Testis (tissue), 2 donors: ENCODE measurements at regions not wholly inside any gene's neighbourhood (a gene's known extent, or its start where the extent isn't known, plus 50 kb on each side); places are given as distances from the start of the nearest gene placed in this dataset.

Experiments used
- DNase-seq: peaks from one replicate; pipeline ENCODE4 v3.0.0-alpha.2; 2019
- H3K27ac ChIP-seq, 2 donors: fragments of 200-600 bp; sonication (generic); one replicate each; pipeline ENCODE4 v1.5.1; 2019
- H3K27me3 ChIP-seq: fragments of 200-600 bp; sonication (generic); one replicate; pipeline ENCODE4 v1.5.1; 2019
- H3K36me3 ChIP-seq: fragments of 200-600 bp; sonication (generic); one replicate; pipeline ENCODE4 v1.5.1; 2017; ENCODE audit warnings: low read depth; ENCODE audit errors: missing control alignments
- H3K4me1 ChIP-seq: fragments of 200-600 bp; sonication (generic); one replicate; pipeline ENCODE4 v1.5.1; 2019
- H3K4me3 ChIP-seq, 2 donors: fragments of 200-600 bp; sonication (generic); one replicate each; pipeline ENCODE4 v1.5.1; 2017 to 2019
- H3K9me3 ChIP-seq: fragments of 200-600 bp; sonication (generic); one replicate; pipeline ENCODE4 v1.5.1; 2017
- CTCF ChIP-seq, 3 experiments: fragments of 450-650 bp in 2 of 3; fragments of 200-600 bp in 1 of 3; sonication (generic) in 1 of 3; IDR thresholded peaks; one replicate each; pipeline ENCODE4 v1.5.1; 2016 to 2019; ENCODE audit warnings: antibody characterized with exemption in 3 of 3, mild to moderate bottlenecking in 2 of 3, moderate library complexity in 1 of 3
- POLR2A ChIP-seq: fragments of 450-650 bp; IDR thresholded peaks from one replicate; pipeline ENCODE4 v1.6.1; 2017; ENCODE audit warnings: antibody characterized with exemption, mild to moderate bottlenecking, moderate library complexity
- WGBS, 2 donors: methylation state at CpG; one replicate each; pipeline ENCODE4 v1.1.5; 2018; 5-methylcytosine and 5-hydroxymethylcytosine counted together
- intact Hi-C: fragments of 100-400 bp; cut with DNase I; formaldehyde crosslinking; loops from one replicate; pipeline ENCODE4 v1.15.1; 2023; ENCODE audit warnings: low total_unique reads

- Histone ChIP-seq H3K27me3 (no peaks in the 10 kb centered on the region), H3K27ac (no peak overlapping the region), H3K9me3 (no peaks in the 10 kb centered on the region), H3K4me3 (no peak overlapping the region), H3K4me1 (no peaks in the 10 kb centered on the region), H3K36me3 (no peaks in the 10 kb centered on the region)
- no peak for DNase-seq
- 26 to 32% methylated on average over 21 of the region's 21 CpGs for WGBS, 2 donors
- TF ChIP-seq CTCF (IDR thresholded peaks at IDR 0.05): no peak
- no peak for TF ChIP-seq POLR2A
- intact Hi-C loops: no loop called here
Measured at GRCh38 chr15:97521381-97522285, 438.9 kb upstream of the ARRDC4 start.

- H3K36me3 ChIP-seq: no peaks in the 10 kb centered on the region
- H3K9me3 ChIP-seq: no peaks in the 10 kb centered on the region
- TF ChIP-seq POLR2A: no peak
- no peak for TF ChIP-seq CTCF (IDR thresholded peaks at IDR 0.05)
- intact Hi-C loops: no loop called here
- no peak overlapping the region for H3K27ac ChIP-seq
- WGBS, 2 donors: 62 to 76% methylated on average over 16 of the region's 16 CpGs
- H3K4me3 ChIP-seq: no peak overlapping the region
- no peaks in the 10 kb centered on the region for H3K4me1 ChIP-seq
- no peaks in the 10 kb centered on the region for H3K27me3 ChIP-seq
- no peak for DNase-seq
Measured at GRCh38 chr15:97522347-97522746, 438.2 kb upstream of the ARRDC4 start.

- no peaks in the 10 kb centered on the region for H3K4me1 ChIP-seq
- no peak for DNase-seq
- no peaks in the 10 kb centered on the region for H3K9me3 ChIP-seq
- no peaks in the 10 kb centered on the region for H3K27me3 ChIP-seq
- H3K4me3 ChIP-seq: no peak overlapping the region
- intact Hi-C loops: no loop called here
- H3K36me3 ChIP-seq: no peaks in the 10 kb centered on the region
- TF ChIP-seq POLR2A (no peak), CTCF (IDR thresholded peaks at IDR 0.05) (no peak)
- H3K27ac ChIP-seq: no peak overlapping the region
Measured at GRCh38 chr15:97525809-97526208, 434.7 kb upstream of the ARRDC4 start.

- H3K36me3 ChIP-seq: no peaks in the 10 kb centered on the region
- intact Hi-C loops: no loop called here
- H3K27ac ChIP-seq: no peak overlapping the region
- DNase-seq: no peak
- no peaks in the 10 kb centered on the region for H3K4me1 ChIP-seq
- no peaks in the 10 kb centered on the region for H3K9me3 ChIP-seq
- no peak overlapping the region for H3K4me3 ChIP-seq
- H3K27me3 ChIP-seq: no peaks in the 10 kb centered on the region
- WGBS, 2 donors: 77 to 78% methylated on average over 4 of the region's 4 CpGs
- TF ChIP-seq POLR2A (no peak), CTCF (IDR thresholded peaks at IDR 0.05) (no peak)
Measured at GRCh38 chr15:97528238-97528637, 432.3 kb upstream of the ARRDC4 start.

GRCh38 chr15:97545799-97546198 is 414.7 kb upstream of the ARRDC4 start:
- DNase-seq: no peak
- H3K4me3 ChIP-seq: no peak overlapping the region
- no peaks in the 10 kb centered on the region for H3K27me3 ChIP-seq
- 57 to 63% methylated on average over 1 of the region's 1 CpG for WGBS, 2 donors
- intact Hi-C loops: no loop called here
- no peak for TF ChIP-seq CTCF (IDR thresholded peaks at IDR 0.05)
- TF ChIP-seq POLR2A: no peak
- H3K9me3 ChIP-seq: no peaks in the 10 kb centered on the region
- no peak overlapping the region for H3K27ac ChIP-seq
- H3K4me1 ChIP-seq: no peaks in the 10 kb centered on the region
- H3K36me3 ChIP-seq: no peaks in the 10 kb centered on the region
